GM18498 (cell line): ENCODE measurements at regions not wholly inside any gene's neighbourhood (a gene's known extent, or its start where the extent isn't known, plus 50 kb on each side); places are given as distances from the start of the nearest gene placed in this dataset.

Experiments used
- ATAC-seq: cut with Tn5 transposase; IDR thresholded peaks from one replicate; pipeline ENCODE4 v1.9.1; 2021; ENCODE audit warnings: mild to moderate bottlenecking, moderate library complexity; ENCODE audit not compliant: unreplicated experiment

DNA sequence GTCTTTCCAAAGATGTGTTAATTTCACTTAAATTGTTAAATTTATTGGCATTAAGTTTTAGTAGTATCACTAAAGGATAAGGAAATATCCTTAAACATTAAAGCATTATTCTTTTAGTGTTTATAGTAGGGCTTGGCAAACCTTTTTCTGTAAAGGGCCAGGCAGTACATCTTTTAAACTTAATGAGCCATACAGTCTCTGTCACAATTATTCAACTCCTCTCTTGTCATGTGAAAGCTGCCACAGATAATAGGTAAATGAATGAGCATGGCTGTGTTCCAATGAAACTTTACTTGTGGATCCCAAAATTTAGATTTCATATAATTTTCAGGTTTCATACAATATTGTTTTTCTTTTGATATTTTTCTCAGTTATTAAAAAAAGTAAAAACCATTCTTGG is 268.2 kb upstream of the C11orf87 start:
- ATAC-seq, result no peak

DNA sequence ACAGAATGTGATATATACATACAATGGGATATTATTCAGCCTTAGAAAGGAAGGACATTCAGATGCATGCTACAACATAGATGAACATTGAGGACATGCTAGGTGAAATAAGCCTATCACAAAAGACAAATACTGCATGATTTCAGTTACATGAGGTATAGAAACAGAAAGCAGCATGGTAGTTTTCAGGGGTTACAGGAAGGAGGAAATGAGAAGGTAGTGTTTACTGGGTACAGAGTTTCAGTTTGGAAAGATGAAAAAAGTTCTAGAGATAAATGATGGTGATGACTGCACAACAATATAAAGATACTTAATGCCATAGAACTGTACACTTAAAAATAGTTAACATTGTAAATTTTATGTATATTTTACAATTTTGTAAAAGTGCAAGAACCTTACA is 266.7 kb upstream of the C11orf87 start:
- peak; percentile 91 for ATAC-seq

DNA sequence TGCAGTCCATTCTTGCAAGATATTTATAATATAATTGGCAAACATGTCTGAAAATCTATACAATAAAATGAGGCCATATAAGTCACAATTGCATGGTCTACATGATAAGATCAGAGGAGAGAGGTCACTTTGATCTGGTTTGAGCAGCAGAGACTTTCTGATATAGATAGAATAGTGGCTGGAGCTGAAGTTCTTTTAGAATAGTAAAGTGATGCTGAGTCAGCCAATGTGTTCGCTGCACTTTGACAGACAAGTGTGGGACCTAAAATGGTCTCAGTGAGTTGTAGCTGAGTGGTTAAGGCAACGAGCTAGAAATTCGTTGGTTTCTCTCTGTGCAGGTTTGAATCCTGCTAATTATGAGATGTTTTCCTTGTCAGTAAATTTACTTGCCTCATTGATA is 257.0 kb upstream of the C11orf87 start:
- no peak for ATAC-seq

DNA sequence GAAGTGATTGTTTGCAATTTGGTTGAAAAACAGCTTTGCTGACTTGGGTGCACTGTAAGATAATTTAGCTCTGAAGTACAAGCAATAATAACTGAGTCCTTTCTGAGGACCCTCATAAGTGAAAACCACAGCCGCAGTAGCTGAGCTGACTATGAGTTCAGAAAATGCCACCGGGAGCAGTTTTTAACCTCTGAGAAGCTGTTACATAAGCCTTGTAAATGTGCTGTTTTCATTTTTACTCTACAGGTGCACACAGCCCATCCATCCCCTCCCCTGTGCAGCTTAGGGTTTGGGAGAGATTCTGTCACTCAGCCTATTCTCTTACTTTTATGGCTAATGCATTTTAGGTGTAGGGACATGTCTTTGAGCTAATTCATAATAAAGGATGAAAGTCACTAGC is 255.5 kb upstream of the C11orf87 start:
- ATAC-seq, result no peak

DNA sequence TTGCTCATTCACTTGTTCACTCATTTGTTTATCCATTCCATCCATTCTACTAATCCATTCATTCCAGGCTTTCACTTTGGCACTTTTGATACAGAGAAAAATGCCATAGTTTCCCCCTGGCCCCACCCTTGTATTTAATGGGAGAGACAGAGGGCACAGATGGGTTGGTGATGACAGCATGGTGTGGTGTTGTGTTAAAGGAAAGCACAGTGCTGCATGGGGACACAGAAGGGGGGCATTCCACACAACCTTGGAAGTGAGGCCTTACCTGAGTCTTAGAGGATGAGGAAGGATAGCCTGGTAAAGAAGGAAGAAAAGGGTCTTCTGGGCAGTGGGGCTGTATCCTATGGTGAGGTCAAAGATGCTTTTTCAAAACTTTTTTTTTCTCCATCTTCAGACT is 248.5 kb upstream of the C11orf87 start:
- no peak for ATAC-seq

DNA sequence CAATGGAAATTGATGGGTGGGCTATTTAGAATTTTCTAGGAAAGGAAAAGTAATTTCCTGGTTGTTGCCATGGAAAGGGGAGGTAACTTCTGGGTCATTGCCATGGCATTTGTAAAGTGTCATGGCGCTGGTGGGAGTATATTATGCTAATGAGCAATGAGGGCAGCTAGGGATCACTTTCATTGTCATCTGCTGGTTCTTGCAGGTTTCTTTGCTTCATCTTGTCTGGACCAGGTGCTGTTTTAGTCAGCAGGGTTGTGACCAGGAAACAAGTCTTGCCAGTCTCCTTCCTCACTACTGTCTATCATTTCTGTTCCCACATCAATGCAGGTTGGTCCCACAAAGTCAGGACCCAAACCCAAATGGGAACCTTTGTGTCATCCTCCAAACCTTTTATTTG is 237.6 kb upstream of the C11orf87 start:
- ATAC-seq, result no peak

DNA sequence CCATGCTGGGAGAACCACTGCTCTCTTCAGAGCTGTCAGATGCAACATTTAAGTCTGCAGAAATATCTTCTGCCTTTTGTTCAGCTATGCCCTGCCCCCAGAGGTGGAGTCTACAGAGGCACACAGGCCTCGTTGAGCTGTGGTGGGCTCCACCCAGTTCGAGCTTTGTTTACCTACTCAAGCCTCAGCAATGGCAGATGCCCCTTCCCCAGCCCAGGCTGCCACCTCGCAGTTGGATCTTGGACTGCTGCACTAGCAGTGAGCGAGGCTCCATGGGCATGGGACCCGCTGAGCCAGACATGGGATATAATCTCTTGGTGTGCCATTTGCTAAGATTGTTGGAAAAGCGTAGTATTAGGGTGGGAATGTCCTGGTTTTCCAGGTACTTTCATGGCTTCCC is 229.1 kb upstream of the C11orf87 start:
- ATAC-seq, result no peak

DNA sequence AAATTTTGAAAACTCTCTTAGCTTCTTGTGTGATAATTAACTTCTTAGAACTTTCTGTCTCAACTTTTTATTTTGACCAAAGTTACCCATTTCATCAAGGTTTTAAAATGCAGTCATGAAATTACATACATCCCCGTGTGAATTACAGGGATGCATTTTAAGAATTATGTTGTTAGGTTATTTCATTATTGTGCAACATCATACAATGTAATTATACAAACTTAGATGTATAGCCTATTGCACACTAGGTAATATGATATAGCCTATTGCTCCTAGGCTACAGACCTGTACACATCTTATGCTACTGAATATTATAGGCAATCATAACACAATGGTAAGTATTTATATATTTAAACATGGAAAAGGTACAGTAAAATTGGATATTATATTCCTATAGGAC is 228.1 kb upstream of the C11orf87 start:
- ATAC-seq, result no peak

DNA sequence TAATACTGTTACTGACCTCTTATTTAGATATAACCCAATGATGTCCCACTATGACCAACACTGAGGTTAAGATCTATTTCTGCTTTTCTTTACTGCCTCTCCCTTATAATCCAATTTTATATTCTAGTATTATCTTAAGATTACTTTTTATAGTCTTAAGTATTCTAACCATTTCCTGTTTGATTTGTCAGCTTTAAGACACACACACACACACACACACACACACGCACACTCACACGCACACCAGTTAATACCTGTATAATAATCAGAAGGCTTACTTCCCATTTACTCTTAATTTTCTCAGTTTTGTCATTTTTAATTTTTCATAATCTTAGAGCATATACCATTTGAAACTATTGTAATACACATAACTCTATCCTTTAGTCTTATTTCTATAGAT is 226.0 kb upstream of the C11orf87 start:
- ATAC-seq, result no peak

DNA sequence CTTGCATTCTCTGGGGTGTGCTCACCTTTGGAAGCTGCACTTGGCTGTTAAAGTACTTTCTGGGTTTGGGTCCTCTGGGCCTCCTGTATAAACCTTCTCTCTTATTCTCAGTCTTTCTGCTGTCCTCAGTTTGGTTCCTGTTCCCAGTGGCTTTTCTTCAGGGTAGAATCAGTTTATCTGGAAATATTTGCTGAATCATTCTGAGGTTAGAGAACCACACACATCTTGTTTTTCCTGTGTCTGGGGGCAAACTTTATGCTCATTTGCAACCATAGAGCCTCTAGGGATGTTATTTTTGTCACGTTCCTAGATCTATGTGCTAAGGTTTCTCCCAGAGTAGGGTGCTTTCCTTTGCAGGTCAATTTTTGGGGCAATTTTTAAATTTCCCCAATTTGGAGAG is 224.3 kb upstream of the C11orf87 start:
- ATAC-seq, result no peak

DNA sequence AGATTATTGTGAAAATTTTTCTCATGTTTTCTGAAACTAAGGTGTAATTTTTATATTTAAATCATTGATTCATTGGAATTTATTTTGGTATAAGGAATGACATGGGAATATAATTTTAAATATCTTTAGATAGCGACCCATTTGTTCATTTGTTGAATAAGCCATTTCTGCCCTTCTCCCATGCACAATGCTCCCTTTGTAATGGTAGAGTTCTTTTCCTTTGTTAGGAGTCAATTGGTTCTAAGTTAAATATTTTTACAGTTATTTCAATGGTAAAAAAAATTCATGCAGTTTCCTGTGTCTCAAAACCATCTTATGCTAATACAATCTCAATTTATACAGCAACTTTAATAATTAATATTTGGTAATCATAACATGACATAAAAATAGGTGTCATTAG is 218.8 kb upstream of the C11orf87 start:
- ATAC-seq, result no peak

DNA sequence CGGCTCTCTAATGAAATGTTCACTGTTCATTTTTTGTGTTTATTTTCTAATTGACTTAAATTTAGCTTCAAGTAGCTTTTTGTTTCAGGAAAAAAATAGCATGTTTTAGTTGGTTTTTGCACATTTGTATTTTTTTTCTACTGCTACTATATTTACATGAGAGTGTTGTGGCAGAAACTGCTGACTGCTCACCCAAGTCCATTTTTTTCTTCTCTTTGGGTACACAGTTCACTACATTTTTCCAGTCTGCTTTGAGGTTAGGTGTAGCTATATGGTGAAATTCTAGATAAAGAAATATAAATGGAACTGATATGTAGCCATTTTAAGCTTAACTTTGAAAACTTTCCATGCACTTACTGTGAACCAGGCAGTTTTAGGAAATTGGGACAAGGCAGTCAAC is 216.7 kb upstream of the C11orf87 start:
- no peak for ATAC-seq

DNA sequence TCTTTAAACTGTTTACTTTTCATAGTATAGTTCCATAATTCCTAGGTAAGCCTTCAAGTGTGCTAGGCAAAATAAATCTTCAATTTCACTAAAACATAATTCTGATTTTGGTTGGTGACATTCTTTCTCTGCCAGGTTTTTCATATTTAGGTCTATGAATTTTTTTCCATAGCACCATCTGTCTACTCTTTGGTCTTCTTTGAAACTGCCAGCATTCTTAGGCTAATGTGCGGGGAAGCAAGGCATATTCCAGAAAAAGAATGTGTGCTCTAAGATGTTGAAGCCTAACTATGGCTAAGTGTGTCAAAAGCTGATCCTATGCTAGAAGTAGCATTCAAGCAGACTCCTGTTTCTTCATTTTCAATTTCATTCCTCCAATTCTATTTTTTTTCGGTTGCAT is 213.9 kb upstream of the C11orf87 start:
- no peak for ATAC-seq

DNA sequence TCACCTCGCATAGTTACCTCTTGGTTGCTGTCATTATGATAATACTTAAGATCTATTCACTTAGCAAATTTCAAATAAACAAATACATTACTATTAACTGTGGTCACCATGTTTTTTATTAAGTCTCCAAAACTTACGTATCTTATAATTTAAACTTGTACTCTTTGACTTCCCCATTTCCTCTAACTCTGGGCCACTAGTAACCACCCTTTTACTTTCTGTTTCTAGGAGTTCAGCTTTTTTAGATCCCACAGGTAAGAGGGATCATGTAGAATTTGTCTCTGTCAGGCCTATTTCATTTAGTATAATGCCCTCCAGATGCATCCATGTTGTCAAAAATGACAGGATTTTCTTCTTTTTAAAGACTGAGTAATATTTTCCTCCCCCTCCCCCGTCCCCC is 212.4 kb upstream of the C11orf87 start:
- ATAC-seq, result no peak

DNA sequence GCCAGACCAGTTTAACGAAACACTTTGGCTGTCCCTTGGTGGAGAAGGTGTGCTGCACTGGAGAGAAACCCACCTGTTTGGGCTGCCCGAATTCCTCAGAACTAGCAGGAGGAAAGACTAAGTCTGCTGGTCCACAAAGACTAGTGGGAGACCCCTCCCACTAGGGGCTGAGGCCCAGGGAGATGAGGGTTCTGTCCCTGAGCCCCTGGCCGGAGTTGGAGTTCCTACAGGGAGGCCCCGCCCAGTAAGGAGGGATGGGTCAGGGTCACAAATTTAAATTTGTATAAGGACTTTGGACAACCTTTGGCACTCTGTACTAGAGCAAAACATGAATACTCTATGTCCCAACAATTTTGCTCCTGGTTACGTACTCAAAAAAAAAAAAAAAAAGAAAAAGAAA is 200.8 kb upstream of the C11orf87 start:
- no peak for ATAC-seq

DNA sequence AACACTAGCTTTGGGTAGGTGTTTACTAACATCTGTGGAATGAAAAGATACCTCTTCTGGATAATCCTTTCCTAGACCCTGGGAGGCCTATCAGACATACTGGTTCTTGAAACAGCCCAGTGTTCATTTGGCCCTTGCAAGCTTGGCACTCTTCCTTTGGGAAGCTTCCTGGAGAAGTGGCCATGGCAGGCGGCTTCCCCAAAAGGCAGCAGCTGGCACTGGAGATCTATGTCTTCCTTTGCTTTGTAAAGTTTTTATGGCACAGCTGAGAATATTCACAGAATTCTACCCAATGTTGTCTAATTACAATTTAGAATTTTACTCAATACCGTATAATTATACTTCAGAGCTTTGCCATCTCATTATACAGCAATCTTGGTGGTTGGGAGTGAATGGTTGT is 199.2 kb upstream of the C11orf87 start:
- ATAC-seq, result no peak

DNA sequence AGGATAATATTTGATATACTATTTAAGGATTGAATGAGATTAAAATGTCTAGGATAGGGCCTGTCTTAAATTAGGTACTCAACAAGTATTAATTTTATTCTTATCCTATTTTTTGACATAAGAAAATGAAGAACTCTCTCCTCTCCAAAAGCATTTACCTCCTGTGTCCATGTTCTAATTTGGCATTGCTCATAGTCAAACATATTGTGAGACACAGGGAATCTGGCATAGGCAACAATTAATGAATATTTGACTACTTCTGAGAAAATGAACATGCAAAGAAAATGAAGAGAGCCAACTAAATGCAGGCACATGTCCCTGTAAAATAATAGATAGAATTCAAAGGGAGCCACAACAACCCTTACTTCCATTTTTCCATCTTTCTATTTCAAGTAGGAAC is 198.5 kb upstream of the C11orf87 start:
- ATAC-seq, result no peak

DNA sequence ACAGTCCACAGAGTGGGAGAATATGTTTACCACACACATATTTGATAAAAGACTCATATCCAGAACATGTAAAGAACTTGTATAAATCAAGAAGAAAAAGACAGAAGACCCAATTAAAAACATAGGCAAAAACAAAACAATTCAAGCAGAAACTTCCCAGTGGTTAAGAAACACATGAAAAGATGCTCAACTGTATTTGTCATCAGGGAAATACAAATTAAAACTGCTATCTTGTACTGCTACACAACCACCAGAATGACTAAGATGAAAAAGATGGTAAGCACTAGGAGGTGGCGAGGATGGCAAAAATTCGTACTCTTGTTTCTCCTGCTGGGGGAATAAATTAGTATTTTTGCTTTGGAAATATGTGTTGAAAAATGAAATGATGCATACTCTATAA is 192.3 kb upstream of the C11orf87 start:
- ATAC-seq, result no peak

DNA sequence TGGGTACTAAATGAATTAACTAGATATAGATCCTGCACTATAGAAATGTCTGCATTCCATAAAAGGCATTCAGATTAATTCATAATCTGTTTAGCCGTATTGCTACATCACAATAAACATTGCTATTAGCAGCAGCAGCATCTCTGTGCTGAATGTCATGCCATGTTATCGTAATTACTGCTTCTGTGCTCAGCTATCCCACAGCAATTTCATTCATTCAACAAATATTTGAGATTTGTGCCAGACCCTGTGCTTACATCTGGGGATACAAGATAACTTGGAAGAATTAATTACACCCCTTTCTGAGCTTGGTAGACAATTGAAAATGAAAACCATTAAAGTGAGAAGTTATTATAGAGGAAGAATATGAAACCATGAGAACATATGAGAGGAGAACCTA is 185.8 kb upstream of the C11orf87 start:
- no peak for ATAC-seq

DNA sequence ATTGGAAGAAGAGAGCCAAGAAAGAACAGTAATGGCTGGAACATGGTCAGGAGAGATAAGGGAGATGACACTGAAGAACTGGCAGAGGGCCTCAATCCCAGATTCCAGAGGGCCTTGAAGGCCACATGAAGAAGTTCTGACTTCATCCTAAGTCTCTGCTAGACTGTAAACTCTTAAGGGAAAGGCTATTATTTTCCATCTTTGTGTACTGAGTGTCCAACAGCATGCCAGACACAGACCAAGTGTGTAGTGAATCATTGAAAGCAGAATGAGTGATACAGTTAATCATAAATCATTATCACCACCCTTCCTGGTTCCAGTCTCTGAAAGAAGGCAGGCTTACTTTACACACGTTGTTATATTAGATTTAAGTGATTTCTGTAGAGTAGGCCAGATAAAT is 185.3 kb upstream of the C11orf87 start:
- ATAC-seq, result no peak

DNA sequence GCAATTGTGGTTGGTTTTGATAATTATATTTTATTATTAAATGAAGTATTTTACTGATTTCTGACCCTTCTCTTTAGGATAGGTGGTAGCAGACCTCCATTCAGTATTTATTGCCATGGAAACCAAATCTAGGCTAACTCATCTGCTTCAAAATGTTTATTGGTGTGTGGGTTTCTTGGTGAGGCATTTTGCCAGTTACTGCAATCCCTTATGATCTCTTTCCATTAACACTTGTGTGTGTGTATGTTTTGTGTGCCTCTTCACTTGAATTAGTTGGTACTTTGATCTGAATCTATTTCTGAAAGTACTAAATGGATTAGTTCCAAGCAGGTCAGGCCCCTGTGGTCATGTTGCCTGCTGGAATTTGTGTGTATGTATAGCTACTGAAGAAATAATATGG is 184.4 kb upstream of the C11orf87 start:
- ATAC-seq, result no peak

DNA sequence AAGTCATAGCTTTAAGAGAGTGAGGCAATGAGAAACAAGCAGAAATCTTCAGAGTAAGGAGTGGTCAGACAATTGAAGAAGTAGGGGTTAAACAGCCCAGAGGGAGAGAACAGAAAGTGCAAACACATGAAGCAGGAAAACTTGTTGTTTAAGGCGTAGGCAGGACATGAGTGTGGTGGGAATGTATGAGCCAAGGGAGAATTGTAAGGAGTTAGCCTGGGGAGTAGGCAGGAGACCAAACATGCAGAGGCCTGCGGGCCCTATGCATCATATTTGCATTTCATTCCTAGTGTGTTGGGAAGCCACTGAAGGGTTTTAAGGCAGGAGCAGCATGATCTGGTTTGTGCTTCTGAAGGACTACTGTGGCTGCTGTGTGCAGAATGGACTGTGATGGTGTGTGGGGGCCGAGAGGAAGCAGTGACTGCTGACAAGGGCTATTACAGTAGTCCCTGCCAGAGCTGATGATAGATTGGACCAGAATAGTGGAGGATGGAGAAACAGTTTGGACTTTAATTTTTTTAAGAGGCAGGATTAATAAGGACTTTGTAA is 179.9 kb upstream of the C11orf87 start:
- no peak for ATAC-seq

DNA sequence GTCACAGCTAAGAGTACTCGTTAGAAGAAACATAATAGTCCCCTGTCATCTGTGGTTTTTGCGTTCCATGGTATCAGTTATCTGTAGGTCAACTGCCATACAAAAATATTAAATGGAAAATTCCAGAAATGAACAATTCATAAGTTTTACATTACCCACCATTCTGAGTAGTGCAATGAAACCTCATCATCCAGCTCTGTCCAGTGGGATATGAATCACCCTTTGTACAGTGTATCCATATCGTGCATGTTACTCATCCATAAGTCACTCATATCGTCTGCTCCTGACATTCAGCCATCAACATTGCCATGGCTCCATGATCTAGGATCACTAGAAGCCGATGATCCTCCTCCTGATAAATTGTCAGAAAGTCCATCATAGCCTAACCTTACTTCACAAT is 174.9 kb upstream of the C11orf87 start:
- no peak for ATAC-seq

DNA sequence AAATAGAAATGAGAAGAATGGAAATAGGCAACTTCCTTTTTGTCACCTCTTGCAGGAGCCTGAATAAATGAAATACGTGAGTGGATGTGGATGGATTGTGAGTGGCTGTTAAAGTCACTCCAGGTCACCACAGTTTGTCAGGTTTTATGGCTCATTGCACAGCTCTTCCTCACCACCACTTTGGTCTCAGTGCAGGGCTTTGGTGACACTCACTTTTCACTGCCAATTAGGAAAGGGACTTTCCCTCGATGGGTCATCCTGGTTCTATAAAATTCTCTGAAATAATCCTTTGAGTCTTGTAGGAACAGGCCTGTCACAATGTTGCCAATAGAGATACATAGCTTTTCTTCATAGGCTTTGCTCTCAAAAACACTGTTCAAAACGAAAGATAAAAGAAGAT is 172.4 kb upstream of the C11orf87 start:
- no peak for ATAC-seq
